Fibroblast of lung (primary cell): ENCODE measurements at regions not wholly inside any gene's neighbourhood (a gene's known extent, or its start where the extent isn't known, plus 50 kb on each side); places are given as distances from the start of the nearest gene placed in this dataset.

ENCODE experiments used
- DNase-seq, 2 donors: peaks; one replicate each; pipeline versions ENCODE4 v3.0.0 to v3.0.0-alpha.2; 2010; ENCODE audit warnings: low read depth in 2 of 2
- H2AFZ ChIP-seq: 2 replicates; pipeline ENCODE4 v1.5.1; 2012; ENCODE audit warnings: low read length, control low read depth, inconsistent platforms
- H3K27ac ChIP-seq: 2 replicates; pipeline ENCODE4 v1.5.1; 2011; ENCODE audit warnings: low read length, control low read depth; ENCODE audit not compliant: insufficient read depth
- H3K27me3 ChIP-seq: 2 replicates; pipeline ENCODE4 v1.5.1; 2011; ENCODE audit warnings: mild to moderate bottlenecking, low read length; ENCODE audit not compliant: control insufficient read depth, insufficient read depth
- H3K36me3 ChIP-seq: 2 replicates; pipeline ENCODE4 v1.5.1; 2011; ENCODE audit warnings: low read length; ENCODE audit not compliant: control insufficient read depth, insufficient read depth
- H3K4me1 ChIP-seq: 2 replicates; pipeline ENCODE4 v1.5.1; 2011; ENCODE audit warnings: low read length; ENCODE audit not compliant: control insufficient read depth, insufficient read depth; ENCODE audit errors: extremely low read depth
- H3K4me2 ChIP-seq: 2 replicates; pipeline ENCODE4 v1.5.1; 2011; ENCODE audit warnings: low read length, control low read depth; ENCODE audit not compliant: insufficient read depth; ENCODE audit errors: extremely low read depth
- H3K4me3 ChIP-seq, 4 experiments: fragments of 200-600 bp in 1 of 4; sonication (generic) in 1 of 4; replicated peaks in 1 of 4; 2 replicates each; pipeline ENCODE4 v1.5.1; 2011 to 2016; ENCODE audit warnings: low read length in 4 of 4, low read depth in 3 of 4, mild to moderate bottlenecking in 3 of 4, control low read depth in 2 of 4, inconsistent platforms in 1 of 4, mixed read lengths in 1 of 4; ENCODE audit not compliant: insufficient read depth in 1 of 4; ENCODE audit errors: control extremely low read depth in 1 of 4
- H3K79me2 ChIP-seq: 2 replicates; pipeline ENCODE4 v1.5.1; 2012; ENCODE audit warnings: mild to moderate bottlenecking, low read length, inconsistent platforms; ENCODE audit not compliant: control insufficient read depth, insufficient read depth
- H3K9ac ChIP-seq: 2 replicates; pipeline ENCODE4 v1.5.1; 2011; ENCODE audit warnings: mild to moderate bottlenecking, low read length, control low read depth; ENCODE audit not compliant: insufficient read depth
- H3K9me3 ChIP-seq: 2 replicates; pipeline ENCODE4 v1.5.1; 2012; ENCODE audit warnings: low read depth, low read length; ENCODE audit not compliant: control insufficient read depth, insufficient read depth
- H4K20me1 ChIP-seq: 2 replicates; pipeline ENCODE4 v1.5.1; 2011; ENCODE audit warnings: low read length; ENCODE audit not compliant: control insufficient read depth, insufficient read depth; ENCODE audit errors: extremely low read depth
- EZH2 ChIP-seq: IDR thresholded peaks from 2 replicates; pipeline ENCODE4 v1.5.1; 2012; ENCODE audit warnings: low read length, control low read depth, mild to moderate bottlenecking; ENCODE audit errors: missing control alignments
- TF ChIP-seq, protein P1 (sequence below), 2 donors: IDR thresholded peaks in 1 of 2; conservative IDR thresholded peaks in 1 of 2; 1 replicate in 1 of 2; 2 replicates in 1 of 2; pipeline ENCODE4 v1.5.1; 2011 to 2012; ENCODE audit warnings: low read length in 2 of 2, control low read depth in 1 of 2, inconsistent platforms in 1 of 2, low read depth in 1 of 2, mild to moderate bottlenecking in 1 of 2

DNA sequence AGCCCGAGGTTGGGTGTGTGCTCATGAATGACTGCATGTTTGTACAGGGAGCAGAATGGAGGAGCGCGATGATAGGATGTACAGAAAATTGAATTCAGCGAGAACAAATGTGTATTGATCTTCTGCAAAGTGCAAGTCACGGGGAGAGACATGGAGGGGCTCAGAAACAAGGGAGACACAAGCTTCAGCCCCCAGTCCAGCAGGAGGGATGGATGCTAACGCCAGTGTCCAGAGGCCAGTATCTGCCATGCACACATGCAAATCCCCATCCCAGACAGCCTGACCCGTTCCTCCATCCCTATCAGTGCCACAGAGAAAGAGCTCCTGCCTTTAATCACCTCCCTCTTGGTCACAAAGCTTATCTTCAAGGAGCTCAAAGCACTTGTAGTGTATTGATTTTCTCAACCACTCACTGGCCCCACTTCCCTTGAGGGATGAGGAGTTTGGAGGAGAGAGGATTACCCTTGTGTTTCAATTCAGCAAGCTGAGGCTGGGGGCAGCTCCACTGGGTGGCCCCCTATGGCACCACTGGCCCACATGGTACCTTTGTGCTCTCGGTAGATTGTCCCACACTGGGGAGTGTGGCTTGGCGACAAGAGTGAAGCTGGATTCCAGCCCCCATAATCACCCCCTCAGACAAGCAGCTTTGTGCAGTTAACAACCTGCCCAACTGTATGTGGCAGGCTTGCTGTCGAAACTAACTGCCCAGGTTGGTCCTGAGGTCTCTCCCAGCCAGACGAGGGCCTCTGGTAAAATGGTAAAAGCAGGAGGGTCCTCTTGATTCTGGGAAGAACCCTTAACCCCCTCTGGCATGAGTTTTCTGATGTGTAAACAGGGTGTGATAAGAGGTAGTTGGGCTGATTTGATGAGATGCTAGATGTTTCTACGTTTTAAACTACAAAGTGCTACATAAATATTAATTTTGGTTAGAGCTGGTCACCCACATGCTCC, 151.6 kb upstream of the UNC5B start:
- H3K4me2 ChIP-seq = no peak overlapping the region
- H3K9me3 ChIP-seq = no peaks in the 10 kb centered on the region
- H3K79me2 ChIP-seq = no peaks in the 10 kb centered on the region
- H3K4me3 ChIP-seq = no peak overlapping the region
- no peak for DNase-seq
- no peak for TF ChIP-seq EZH2
- TF ChIP-seq, protein P1, sequence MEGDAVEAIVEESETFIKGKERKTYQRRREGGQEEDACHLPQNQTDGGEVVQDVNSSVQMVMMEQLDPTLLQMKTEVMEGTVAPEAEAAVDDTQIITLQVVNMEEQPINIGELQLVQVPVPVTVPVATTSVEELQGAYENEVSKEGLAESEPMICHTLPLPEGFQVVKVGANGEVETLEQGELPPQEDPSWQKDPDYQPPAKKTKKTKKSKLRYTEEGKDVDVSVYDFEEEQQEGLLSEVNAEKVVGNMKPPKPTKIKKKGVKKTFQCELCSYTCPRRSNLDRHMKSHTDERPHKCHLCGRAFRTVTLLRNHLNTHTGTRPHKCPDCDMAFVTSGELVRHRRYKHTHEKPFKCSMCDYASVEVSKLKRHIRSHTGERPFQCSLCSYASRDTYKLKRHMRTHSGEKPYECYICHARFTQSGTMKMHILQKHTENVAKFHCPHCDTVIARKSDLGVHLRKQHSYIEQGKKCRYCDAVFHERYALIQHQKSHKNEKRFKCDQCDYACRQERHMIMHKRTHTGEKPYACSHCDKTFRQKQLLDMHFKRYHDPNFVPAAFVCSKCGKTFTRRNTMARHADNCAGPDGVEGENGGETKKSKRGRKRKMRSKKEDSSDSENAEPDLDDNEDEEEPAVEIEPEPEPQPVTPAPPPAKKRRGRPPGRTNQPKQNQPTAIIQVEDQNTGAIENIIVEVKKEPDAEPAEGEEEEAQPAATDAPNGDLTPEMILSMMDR (conservative IDR thresholded peaks at IDR 0.05 in 1 of 2, IDR thresholded peaks at IDR 0.05 in 1 of 2; ENCODE audit: low read depth in 1 of 2, low read length in 2 of 2) = no peak
- no peaks in the 10 kb centered on the region for H4K20me1 ChIP-seq
- H3K27me3 ChIP-seq = peaks cover 9% of the 10 kb centered on the region
- H3K4me1 ChIP-seq = no peaks in the 10 kb centered on the region
- H3K27ac ChIP-seq = no peak overlapping the region
- no peak overlapping the region for H2AFZ ChIP-seq
- no peak overlapping the region for H3K9ac ChIP-seq
- no peaks in the 10 kb centered on the region for H3K36me3 ChIP-seq

DNA sequence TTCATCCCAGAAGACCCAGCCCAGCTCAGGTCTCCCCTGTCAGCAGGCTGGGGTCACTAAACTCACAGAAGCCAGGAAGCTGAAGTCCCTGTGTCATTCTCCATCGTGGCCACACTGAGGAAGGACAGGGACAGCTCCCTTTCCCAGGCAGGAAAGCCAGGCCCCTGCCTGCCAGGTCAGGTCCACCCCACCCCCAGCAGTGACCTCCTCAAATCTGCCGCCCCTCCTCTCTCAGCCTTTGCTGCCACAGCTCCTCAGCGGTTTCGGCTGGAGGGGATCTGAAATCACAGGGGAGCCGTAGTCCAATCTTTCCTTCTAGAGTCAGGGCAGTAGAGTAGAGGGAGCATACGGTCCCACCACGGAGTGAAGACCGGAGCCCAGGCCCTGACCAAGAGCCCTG, 150.9 kb upstream of the UNC5B start:
- H3K9me3 ChIP-seq = no peaks in the 10 kb centered on the region
- TF ChIP-seq EZH2 = no peak
- TF ChIP-seq, protein P1 (conservative IDR thresholded peaks at IDR 0.05 in 1 of 2, IDR thresholded peaks at IDR 0.05 in 1 of 2; ENCODE audit: low read depth in 1 of 2, low read length in 2 of 2) = no peak
- H3K4me2 ChIP-seq = no peak overlapping the region
- no peak for DNase-seq
- H3K79me2 ChIP-seq = no peaks in the 10 kb centered on the region
- H3K4me1 ChIP-seq = no peaks in the 10 kb centered on the region
- H2AFZ ChIP-seq = no peak overlapping the region
- peaks cover 9% of the 10 kb centered on the region for H3K27me3 ChIP-seq
- H3K9ac ChIP-seq = no peak overlapping the region
- no peaks in the 10 kb centered on the region for H3K36me3 ChIP-seq
- H3K4me3 ChIP-seq = no peak overlapping the region
- H4K20me1 ChIP-seq = no peaks in the 10 kb centered on the region
- H3K27ac ChIP-seq = no peak overlapping the region

DNA sequence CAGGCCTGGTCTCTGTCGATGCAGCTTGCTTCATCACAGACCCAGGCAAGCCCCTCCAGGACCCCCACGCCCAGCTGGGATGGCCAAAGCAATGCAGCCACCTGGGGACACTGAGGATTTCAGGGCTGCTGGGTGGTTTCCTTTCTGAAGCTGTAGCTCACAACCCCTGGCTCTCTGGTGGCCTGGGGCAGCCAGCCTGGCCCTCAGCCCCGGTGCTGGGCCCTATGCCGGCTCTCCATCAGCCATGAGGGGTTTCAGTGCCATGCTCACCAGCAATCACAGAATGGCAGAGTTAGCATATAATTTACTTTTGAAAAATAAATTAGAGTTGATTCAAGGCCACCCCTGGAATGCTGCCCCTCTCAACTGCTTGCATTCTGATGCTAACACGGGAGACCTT, 150.2 kb upstream of the UNC5B start:
- H3K4me2 ChIP-seq = no peak overlapping the region
- H3K36me3 ChIP-seq = no peaks in the 10 kb centered on the region
- peaks cover 11% of the 10 kb centered on the region for H3K27me3 ChIP-seq
- no peak overlapping the region for H3K27ac ChIP-seq
- no peaks in the 10 kb centered on the region for H4K20me1 ChIP-seq
- no peaks in the 10 kb centered on the region for H3K79me2 ChIP-seq
- no peak overlapping the region for H3K9ac ChIP-seq
- no peak for TF ChIP-seq EZH2
- TF ChIP-seq, protein P1 (conservative IDR thresholded peaks at IDR 0.05 in 1 of 2, IDR thresholded peaks at IDR 0.05 in 1 of 2; ENCODE audit: low read depth in 1 of 2, low read length in 2 of 2) = no peak
- no peaks in the 10 kb centered on the region for H3K4me1 ChIP-seq
- no peaks in the 10 kb centered on the region for H3K9me3 ChIP-seq
- no peak overlapping the region for H2AFZ ChIP-seq
- no peak for DNase-seq
- no peak overlapping the region for H3K4me3 ChIP-seq
